OCI-LY7 (cell line): ENCODE measurements at regions not wholly inside any gene's neighbourhood (a gene's known extent, or its start where the extent isn't known, plus 50 kb on each side); places are given as distances from the start of the nearest gene placed in this dataset.

Experiments used
- BruUV-seq: library from RNA; stranded (reverse); fragments of 400-500 nt; replicated peaks from 2 replicates; lab custom pipeline; 2021; lab: Mats Ljungman, UMichigan
- CTCF ChIA-PET: fragments of 300-600 bp; sonication (Branson Sonifier 250); formaldehyde crosslinking; loops from one replicate; lab custom pipeline; 2022; ENCODE audit warnings: antibody characterized with exemption; ENCODE audit not compliant: unreplicated experiment; lab: Charles Lee
- POLR2A ChIA-PET: fragments of 300-600 bp; sonication (Branson Sonifier 250); formaldehyde crosslinking; loops from one replicate; lab custom pipeline; 2022; ENCODE audit warnings: antibody characterized with exemption; lab: Charles Lee
- DNase-seq: peaks from one replicate; pipeline ENCODE4 v3.0.0-alpha.2; 2015; ENCODE audit warnings: low spot score
- H2AFZ ChIP-seq: fragments of 200-600 bp; sonication (generic), shearing (Covaris generic); 2 replicates; pipeline ENCODE4 v1.6.1; 2014; ENCODE audit warnings: mild to moderate bottlenecking, antibody characterized with exemption, low read length, moderate library complexity
- H3K27ac ChIP-seq: fragments of 200-600 bp; sonication (generic); 2 replicates; pipeline ENCODE4 v1.5.1; 2014; ENCODE audit warnings: mixed run types, low read depth, mild to moderate bottlenecking, moderate library complexity, low read length, inconsistent platforms; ENCODE audit not compliant: poor library complexity, severe bottlenecking
- H3K36me3 ChIP-seq: fragments of 200-600 bp; sonication (generic); 2 replicates; pipeline ENCODE4 v1.6.1; 2014; ENCODE audit warnings: mild to moderate bottlenecking, antibody characterized with exemption, low read length, moderate library complexity, mixed read lengths; ENCODE audit not compliant: insufficient read depth
- H3K4me1 ChIP-seq: fragments of 200-600 bp; sonication (generic); 2 replicates; pipeline ENCODE4 v1.5.1; 2014; ENCODE audit warnings: mild to moderate bottlenecking, low read length; ENCODE audit not compliant: insufficient read depth, poor library complexity, severe bottlenecking
- H3K4me2 ChIP-seq: fragments of 200-600 bp; sonication (generic); 2 replicates; pipeline ENCODE4 v1.6.1; 2014; ENCODE audit warnings: mild to moderate bottlenecking, low read length
- H3K4me3 ChIP-seq: fragments of 200-600 bp; sonication (generic); 2 replicates; pipeline ENCODE4 v1.5.1; 2014; ENCODE audit warnings: mild to moderate bottlenecking, low read depth, low read length; ENCODE audit not compliant: poor library complexity, severe bottlenecking
- H3K79me2 ChIP-seq: fragments of 200-600 bp; sonication (generic); 2 replicates; pipeline ENCODE4 v1.6.1; 2016; ENCODE audit warnings: low read depth, mild to moderate bottlenecking, low read length, moderate library complexity, mixed read lengths; ENCODE audit not compliant: insufficient read depth
- H3K9me2 ChIP-seq: fragments of 200-600 bp; sonication (generic); 2 replicates; pipeline ENCODE4 v1.6.1; 2016; ENCODE audit warnings: mild to moderate bottlenecking, low read length, mixed read lengths; ENCODE audit not compliant: insufficient read depth
- H3K9me3 ChIP-seq: fragments of 200-600 bp; sonication (generic); 2 replicates; pipeline ENCODE4 v1.6.1; 2014; ENCODE audit warnings: mild to moderate bottlenecking, mixed run types, low read length, mixed read lengths
- H4K20me1 ChIP-seq: fragments of 200-600 bp; sonication (generic); 2 replicates; pipeline ENCODE4 v1.6.1; 2014; ENCODE audit warnings: mild to moderate bottlenecking, antibody characterized with exemption, low read length, moderate library complexity, mixed read lengths; ENCODE audit not compliant: insufficient read depth
- CTCF ChIP-seq: fragments of 200-600 bp; sonication (generic); conservative IDR thresholded peaks from 2 replicates; pipeline ENCODE4 v1.5.1; 2014; ENCODE audit warnings: mild to moderate bottlenecking, antibody characterized with exemption, low read length, moderate library complexity, mixed read lengths
- EZH2phosphoT487 ChIP-seq: fragments of 200-600 bp; sonication (generic); IDR thresholded peaks from 2 replicates; pipeline ENCODE4 v1.6.1; 2018; ENCODE audit warnings: low read depth, borderline replicate concordance, mild to moderate bottlenecking, mixed run types, antibody characterized with exemption, low read length, moderate library complexity, mixed read lengths
- intact Hi-C: fragments of 100-400 bp; cut with micrococcal nuclease; formaldehyde crosslinking; loops from one replicate; pipeline ENCODE4 v1.10.0; 2022; ENCODE audit not compliant: unreplicated experiment

GRCh38 chrX:125096469-125096868 is 223.2 kb upstream of the TEX13C start:
- no peaks in the 10 kb centered on the region for H4K20me1 ChIP-seq
- H3K9me2 ChIP-seq = no peaks in the 10 kb centered on the region
- TF ChIP-seq CTCF (no peak), EZH2phosphoT487 (no peak)
- intact Hi-C loops = no loop called here
- no peak overlapping the region for H3K27ac ChIP-seq
- H3K4me3 ChIP-seq = no peak overlapping the region
- H3K4me2 ChIP-seq = no peak overlapping the region
- no peaks in the 10 kb centered on the region for H3K9me3 ChIP-seq
- no peaks in the 10 kb centered on the region for H3K79me2 ChIP-seq
- no TSS peak for BruUV-seq
- H2AFZ ChIP-seq = no peak overlapping the region
- ChIA-PET POLR2A (no interaction called here), CTCF (no interaction called here)
- H3K4me1 ChIP-seq = no peaks in the 10 kb centered on the region
- no peaks in the 10 kb centered on the region for H3K36me3 ChIP-seq
- no peak for DNase-seq

GRCh38 chrX:125096870-125097269 is 222.8 kb upstream of the TEX13C start:
- TF ChIP-seq EZH2phosphoT487 (no peak), CTCF (no peak)

DNA sequence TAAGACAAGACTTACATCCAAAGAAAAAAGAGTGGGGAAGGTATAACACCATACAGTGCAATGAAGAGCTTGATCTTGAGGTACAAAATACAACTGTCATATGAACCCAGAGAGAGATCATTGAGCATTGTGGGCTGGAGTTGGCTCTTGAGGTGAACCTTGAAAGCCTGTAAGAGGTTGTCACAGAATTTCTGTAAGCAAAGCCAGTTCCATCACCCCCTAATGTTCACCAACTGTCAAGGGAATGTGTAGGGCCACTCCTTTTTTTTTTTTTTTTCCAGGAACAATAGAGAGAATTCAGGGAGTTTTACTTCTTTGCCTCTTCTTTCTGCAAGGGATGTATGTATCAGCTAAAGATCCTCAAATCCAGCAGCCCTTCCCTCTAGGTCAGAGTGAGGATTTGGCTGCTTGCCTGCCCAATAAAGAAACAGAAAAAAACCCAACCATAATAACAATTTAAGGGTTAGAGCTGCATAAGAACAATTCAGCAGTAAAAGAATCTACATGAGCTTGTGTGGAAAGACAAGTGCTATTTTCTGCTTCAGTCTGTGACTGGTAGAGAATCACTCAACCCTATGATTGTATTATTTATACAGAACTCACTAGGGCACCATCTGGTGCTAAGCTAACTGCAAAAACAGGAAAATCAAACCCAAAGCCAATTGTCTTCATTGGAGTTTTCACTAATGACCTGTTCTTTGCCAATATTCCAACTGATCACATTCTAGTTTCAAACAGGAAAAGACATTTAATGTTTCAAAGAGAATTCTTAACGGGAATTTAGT is 217.5 kb upstream of the TEX13C start:
- no peaks in the 10 kb centered on the region for H3K36me3 ChIP-seq
- H3K4me2 ChIP-seq = no peak overlapping the region
- no peak overlapping the region for H3K4me3 ChIP-seq
- TF ChIP-seq CTCF (no peak), EZH2phosphoT487 (no peak)
- CTCF ChIA-PET = no interaction called here
- intact Hi-C loops = no loop called here
- no TSS peak for BruUV-seq
- H3K9me3 ChIP-seq = no peaks in the 10 kb centered on the region
- H2AFZ ChIP-seq = no peak overlapping the region
- H3K79me2 ChIP-seq = no peaks in the 10 kb centered on the region
- POLR2A ChIA-PET = interaction anchor here (0.7 kb wide), 1 partner anchor 1900 kb away, joined by 5 read pairs; no protein-coding TSS in a partner anchor
- H3K27ac ChIP-seq = no peak overlapping the region
- no peak for DNase-seq
- H4K20me1 ChIP-seq = no peaks in the 10 kb centered on the region
- H3K9me2 ChIP-seq = no peaks in the 10 kb centered on the region
- H3K4me1 ChIP-seq = no peaks in the 10 kb centered on the region

More at GRCh38 chrX:125096870-125097269, 222.8 kb upstream of the TEX13C start:
- CTCF ChIA-PET = no interaction called here
- no peak overlapping the region for H3K4me3 ChIP-seq
- H3K79me2 ChIP-seq = no peaks in the 10 kb centered on the region
- no TSS peak for BruUV-seq
- intact Hi-C loops = no loop called here
- H4K20me1 ChIP-seq = no peaks in the 10 kb centered on the region
- H3K4me1 ChIP-seq = no peaks in the 10 kb centered on the region
- POLR2A ChIA-PET = no interaction called here
- H3K9me2 ChIP-seq = no peaks in the 10 kb centered on the region
- no peak for DNase-seq
- H3K9me3 ChIP-seq = no peaks in the 10 kb centered on the region
- H3K27ac ChIP-seq = no peak overlapping the region
- no peak overlapping the region for H2AFZ ChIP-seq
- H3K36me3 ChIP-seq = no peaks in the 10 kb centered on the region
- H3K4me2 ChIP-seq = no peak overlapping the region
